ENCODE measurements at regions not wholly inside any gene's neighbourhood (a gene's known extent, or its start where the extent isn't known, plus 50 kb on each side); places are given as distances from the start of the nearest gene placed in this dataset.

GRCh38 chr10:107443813-107444212 lies 279.3 kb upstream of the SORCS1 start:
- no peak overlapping the region for H3K4me3 ChIP-seq (replicated peaks; ENCODE audit: low read depth, low read length)
- no peaks in the 10 kb centered on the region for H3K27me3 ChIP-seq (replicated peaks; ENCODE audit: control insufficient read depth, insufficient read depth, low read length)
- H3K36me3 ChIP-seq (ENCODE audit: control insufficient read depth, insufficient read depth, low read length): no peaks in the 10 kb centered on the region
- no peak for DNase-seq (ENCODE audit: extremely low read depth, insufficient read length)
- TF ChIP-seq CTCF (IDR thresholded peaks at IDR 0.05; ENCODE audit: insufficient read depth, low read length, poor library complexity, severe bottlenecking): no peak

GRCh38 chr10:107443326-107443725 lies 278.8 kb upstream of the SORCS1 start:
- Histone ChIP-seq H3K4me3 (replicated peaks; ENCODE audit: low read depth, low read length) (no peak overlapping the region), H3K27me3 (replicated peaks; ENCODE audit: control insufficient read depth, insufficient read depth, low read length) (no peaks in the 10 kb centered on the region), H3K36me3 (ENCODE audit: control insufficient read depth, insufficient read depth, low read length) (no peaks in the 10 kb centered on the region)
- TF ChIP-seq CTCF (IDR thresholded peaks at IDR 0.05; ENCODE audit: insufficient read depth, low read length, poor library complexity, severe bottlenecking): no peak
- DNase-seq (ENCODE audit: extremely low read depth, insufficient read length): no peak

DNA sequence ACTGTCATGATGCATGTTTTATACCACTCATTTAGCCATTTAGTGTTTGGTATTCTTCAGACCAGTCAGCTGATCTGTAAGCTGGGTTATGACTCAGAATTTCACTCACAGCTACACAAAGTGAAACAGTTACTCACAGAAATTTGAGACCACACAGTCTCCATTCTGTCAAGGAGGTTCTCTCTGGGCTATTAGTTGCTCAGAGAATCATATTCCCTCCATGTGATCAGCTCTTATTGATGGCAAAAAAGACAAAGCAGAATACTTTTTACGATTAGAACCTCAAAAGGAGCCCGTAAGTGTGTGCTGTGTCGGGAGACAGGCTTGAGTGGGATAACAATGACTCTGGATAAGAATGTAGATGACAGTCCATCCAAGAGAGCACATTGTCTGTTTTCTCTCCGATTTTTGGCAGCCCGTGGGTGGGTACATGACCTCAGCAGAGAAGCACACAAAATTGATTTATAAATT lies 277.6 kb upstream of the SORCS1 start:
- Histone ChIP-seq H3K4me3 (replicated peaks; ENCODE audit: low read depth, low read length) (no peak overlapping the region), H3K27me3 (replicated peaks; ENCODE audit: control insufficient read depth, insufficient read depth, low read length) (no peaks in the 10 kb centered on the region), H3K36me3 (ENCODE audit: control insufficient read depth, insufficient read depth, low read length) (no peaks in the 10 kb centered on the region)
- no peak for DNase-seq (ENCODE audit: extremely low read depth, insufficient read length)
- no peak for TF ChIP-seq CTCF (IDR thresholded peaks at IDR 0.05; ENCODE audit: insufficient read depth, low read length, poor library complexity, severe bottlenecking)

GRCh38 chr10:107440741-107441140 lies 276.2 kb upstream of the SORCS1 start:
- H3K36me3 ChIP-seq (ENCODE audit: control insufficient read depth, insufficient read depth, low read length): no peaks in the 10 kb centered on the region
- TF ChIP-seq CTCF (IDR thresholded peaks at IDR 0.05; ENCODE audit: insufficient read depth, low read length, poor library complexity, severe bottlenecking): no peak
- no peak overlapping the region for H3K4me3 ChIP-seq (replicated peaks; ENCODE audit: low read depth, low read length)
- no peak for DNase-seq (ENCODE audit: extremely low read depth, insufficient read length)
- H3K27me3 ChIP-seq (replicated peaks; ENCODE audit: control insufficient read depth, insufficient read depth, low read length): no peaks in the 10 kb centered on the region

GRCh38 chr10:107437921-107438320 lies 273.4 kb upstream of the SORCS1 start:
- no peak overlapping the region for H3K4me3 ChIP-seq (replicated peaks; ENCODE audit: low read depth, low read length)

More at GRCh38 chr10:107437921-107438320, 273.4 kb upstream of the SORCS1 start:
- DNase-seq (ENCODE audit: extremely low read depth, insufficient read length): no peak
- Histone ChIP-seq H3K36me3 (ENCODE audit: control insufficient read depth, insufficient read depth, low read length) (no peaks in the 10 kb centered on the region), H3K27me3 (replicated peaks; ENCODE audit: control insufficient read depth, insufficient read depth, low read length) (no peaks in the 10 kb centered on the region)
- TF ChIP-seq CTCF (IDR thresholded peaks at IDR 0.05; ENCODE audit: insufficient read depth, low read length, poor library complexity, severe bottlenecking): no peak

All from GM06990 (cell line).